H1 (cell line): ENCODE measurements at regions not wholly inside any gene's neighbourhood (a gene's known extent, or its start where the extent isn't known, plus 50 kb on each side); places are given as distances from the start of the nearest gene placed in this dataset.

Source experiments
- CTCF ChIA-PET: fragments of 300-600 bp; sonication (Branson Sonifier 250); formaldehyde crosslinking; loops from one replicate; lab custom pipeline; 2021; ENCODE audit not compliant: partially characterized antibody; lab: Charles Lee
- POLR2A ChIA-PET: fragments of 300-600 bp; sonication (Branson Sonifier 250); formaldehyde crosslinking; loops from one replicate; lab custom pipeline; 2021; ENCODE audit warnings: inconsistent platforms; ENCODE audit not compliant: partially characterized antibody; lab: Charles Lee
- DNase-seq, 2 experiments: peaks; one replicate each; pipeline versions ENCODE4 v3.0.0 to v3.0.0-alpha.2; 2010 to 2022; ENCODE audit warnings: low spot score in 2 of 2, low read depth in 1 of 2, mixed read lengths in 1 of 2
- FAIRE-seq: peaks from 2 replicates; lab custom pipeline; 2011; peaks lifted over from hg19 to GRCh38; lab: Jason Lieb, UNC
- H2AFZ ChIP-seq: 2 replicates; pipeline ENCODE4 v1.8.1; 2012; ENCODE audit warnings: low read length, inconsistent platforms
- H2AK5ac ChIP-seq: 2 replicates; pipeline ENCODE4 v1.6.1; 2013; ENCODE audit warnings: low read depth, low read length
- H2BK120ac ChIP-seq: replicated peaks from 2 replicates; pipeline ENCODE3; 2013; ENCODE audit warnings: low read depth, low read length, inconsistent platforms
- H2BK12ac ChIP-seq: 2 replicates; pipeline ENCODE4 v1.6.1; 2013; ENCODE audit warnings: low read depth, low read length
- H2BK15ac ChIP-seq: 2 replicates; pipeline ENCODE4 v1.6.1; 2013; ENCODE audit warnings: low read length
- H2BK20ac ChIP-seq: 2 replicates; pipeline ENCODE4 v1.6.1; 2013; ENCODE audit warnings: low read length
- H2BK5ac ChIP-seq: 2 replicates; pipeline ENCODE4 v1.6.1; 2013; ENCODE audit warnings: low read depth, low read length
- H3K14ac ChIP-seq: 2 replicates; pipeline ENCODE4 v1.6.1; 2013; ENCODE audit warnings: inconsistent platforms; ENCODE audit not compliant: insufficient read length
- H3K18ac ChIP-seq: 2 replicates; pipeline ENCODE4 v1.6.1; 2013; ENCODE audit warnings: low read length; ENCODE audit errors: extremely low read depth
- H3K23ac ChIP-seq: 2 replicates; pipeline ENCODE4 v1.6.1; 2013; ENCODE audit warnings: inconsistent platforms; ENCODE audit not compliant: insufficient read length
- H3K23me2 ChIP-seq: 2 replicates; pipeline ENCODE4 v1.6.1; 2013; ENCODE audit warnings: low read depth, low read length
- H3K27ac ChIP-seq: 2 replicates; pipeline ENCODE4 v1.6.1; 2011; ENCODE audit warnings: low read depth, low read length, inconsistent platforms
- H3K27me3 ChIP-seq, 4 experiments: replicated peaks in 1 of 4; 1 replicate in 1 of 4; 2 replicates in 3 of 4; pipeline versions ENCODE4 v1.6.1 to v1.8.1; 2011 to 2013; ENCODE audit warnings: low read length in 3 of 4, mild to moderate bottlenecking in 3 of 4, inconsistent platforms in 2 of 4, mixed read lengths in 2 of 4, moderate library complexity in 1 of 4; ENCODE audit not compliant: control insufficient read depth in 3 of 4, insufficient read depth in 3 of 4; ENCODE audit errors: extremely low read depth in 1 of 4
- H3K36me3 ChIP-seq, 4 experiments: 2 replicates each; pipeline versions ENCODE4 v1.6.1 to v1.8.1; 2011 to 2013; ENCODE audit warnings: mild to moderate bottlenecking in 4 of 4, low read length in 3 of 4, moderate library complexity in 2 of 4, control low read depth in 1 of 4, inconsistent platforms in 1 of 4; ENCODE audit not compliant: insufficient read depth in 4 of 4, control insufficient read depth in 2 of 4
- H3K4ac ChIP-seq: replicated peaks from 2 replicates; pipeline ENCODE3; 2013; ENCODE audit warnings: low read length, low read depth, mixed read lengths, inconsistent platforms; ENCODE audit not compliant: insufficient read length
- H3K4me1 ChIP-seq, 4 experiments: replicated peaks in 1 of 4; 1 replicate in 1 of 4; 2 replicates in 3 of 4; pipeline versions ENCODE4 v1.6.1 to v1.8.1; 2011 to 2013; ENCODE audit warnings: low read length in 3 of 4, inconsistent platforms in 2 of 4, mixed read lengths in 1 of 4; ENCODE audit not compliant: insufficient read depth in 4 of 4, control insufficient read depth in 3 of 4
- H3K4me2 ChIP-seq, 2 experiments: 2 replicates each; pipeline versions ENCODE4 v1.6.1 to v1.8.1; 2011 to 2013; ENCODE audit warnings: low read depth in 2 of 2, low read length in 2 of 2, control low read depth in 1 of 2, inconsistent platforms in 1 of 2, mild to moderate bottlenecking in 1 of 2; ENCODE audit not compliant: insufficient read depth in 1 of 2
- H3K4me3 ChIP-seq, 4 experiments: fragments of 200-600, 300-600 bp in 1 of 4; sonication (generic), shearing (Covaris generic), sonication (Bioruptor Twin) in 1 of 4; 2 replicates each; pipeline versions ENCODE4 v1.5.1 to v1.8.1; 2011 to 2016; ENCODE audit warnings: low read length in 4 of 4, low read depth in 3 of 4, control low read depth in 2 of 4, inconsistent platforms in 2 of 4, mild to moderate bottlenecking in 2 of 4, mixed read lengths in 1 of 4, moderate library complexity in 1 of 4; ENCODE audit not compliant: insufficient read depth in 2 of 4; ENCODE audit errors: extremely low read depth in 1 of 4
- H3K56ac ChIP-seq: replicated peaks from 2 replicates; pipeline ENCODE3; 2013; ENCODE audit warnings: low read depth, mild to moderate bottlenecking, mixed read lengths, low read length, inconsistent platforms; ENCODE audit not compliant: insufficient read length
- H3K79me1 ChIP-seq: 2 replicates; pipeline ENCODE4 v1.6.1; 2013; ENCODE audit warnings: low read depth, low read length, control low read depth
- H3K79me2 ChIP-seq, 2 experiments: 2 replicates each; pipeline versions ENCODE4 v1.6.1 to v1.8.1; 2012 to 2013; ENCODE audit warnings: low read length in 2 of 2, mild to moderate bottlenecking in 2 of 2, inconsistent platforms in 1 of 2; ENCODE audit not compliant: insufficient read depth in 2 of 2, control insufficient read depth in 1 of 2
- H3K9ac ChIP-seq, 4 experiments: replicated peaks in 1 of 4; 1 replicate in 1 of 4; 2 replicates in 3 of 4; pipeline versions ENCODE4 v1.6.1 to v1.8.1; 2011 to 2013; ENCODE audit warnings: low read depth in 3 of 4, low read length in 3 of 4, control low read depth in 2 of 4, mild to moderate bottlenecking in 2 of 4, moderate library complexity in 2 of 4, inconsistent platforms in 1 of 4; ENCODE audit errors: extremely low read depth in 1 of 4
- H3K9me3 ChIP-seq, 2 experiments: 2 replicates each; pipeline versions ENCODE4 v1.6.1 to v1.8.1; 2012 to 2013; ENCODE audit warnings: mild to moderate bottlenecking in 2 of 2, moderate library complexity in 2 of 2, control low read depth in 1 of 2, inconsistent platforms in 1 of 2, low read depth in 1 of 2, low read length in 1 of 2, mixed read lengths in 1 of 2; ENCODE audit not compliant: insufficient read depth in 2 of 2
- H4K20me1 ChIP-seq, 2 experiments: replicated peaks in 1 of 2; 2 replicates each; pipeline versions ENCODE3 to v1.8.1; 2011 to 2013; ENCODE audit warnings: inconsistent platforms in 2 of 2, low read length in 2 of 2, mild to moderate bottlenecking in 1 of 2; ENCODE audit not compliant: insufficient read depth in 2 of 2, control insufficient read depth in 1 of 2
- H4K5ac ChIP-seq: 2 replicates; pipeline ENCODE4 v1.6.1; 2013; ENCODE audit warnings: low read length, low read depth, mixed read lengths, inconsistent platforms; ENCODE audit not compliant: insufficient read length
- H4K8ac ChIP-seq: 2 replicates; pipeline ENCODE4 v1.8.0; 2013; ENCODE audit warnings: mild to moderate bottlenecking, moderate library complexity, low read length, inconsistent platforms; ENCODE audit not compliant: insufficient read depth; ENCODE audit errors: extremely low read depth
- H4K91ac ChIP-seq: replicated peaks from 2 replicates; pipeline ENCODE3; 2013; ENCODE audit warnings: low read length, mixed read lengths, inconsistent platforms; ENCODE audit not compliant: insufficient read length
- ATF3 ChIP-seq: IDR thresholded peaks from 2 replicates; pipeline ENCODE4 v1.6.1; 2011; ENCODE audit warnings: low read depth, mild to moderate bottlenecking, low read length; ENCODE audit not compliant: insufficient read depth
- CTBP2 ChIP-seq: IDR thresholded peaks from 2 replicates; pipeline ENCODE4 v1.7.0; 2011; ENCODE audit warnings: borderline replicate concordance, mild to moderate bottlenecking, moderate library complexity, mixed read lengths, low read length; ENCODE audit not compliant: insufficient read depth, insufficient read length
- KDM4A ChIP-seq: IDR thresholded peaks from one replicate; pipeline ENCODE4 v1.7.1; 2012; ENCODE audit warnings: low read depth, mild to moderate bottlenecking, moderate library complexity, low read length, inconsistent platforms; ENCODE audit not compliant: severe bottlenecking
- TAF7 ChIP-seq: optimal IDR thresholded peaks from 2 replicates; pipeline ENCODE3; 2011; ENCODE audit warnings: low read depth, mild to moderate bottlenecking, inconsistent platforms, low read length, moderate library complexity, borderline replicate concordance
- ZNF274 ChIP-seq: IDR thresholded peaks from 2 replicates; pipeline ENCODE4 v1.7.0; 2012; ENCODE audit warnings: low read length, borderline replicate concordance; ENCODE audit errors: extremely low read depth
- WGBS, 2 experiments: shearing (Covaris generic) in 1 of 2; methylation state at CpG; one replicate each; pipeline versions ENCODE4 v1.1.6 to v1.1.7; 2013 to 2015; ENCODE audit warnings: low lambda C conversion rate in 2 of 2, mixed read lengths in 2 of 2, inconsistent platforms in 1 of 2, low coverage in 1 of 2, missing lambda C conversion rate in 1 of 2; ENCODE audit not compliant: insufficient replicate concordance in 2 of 2, insufficient coverage in 1 of 2, insufficient read length in 1 of 2; ENCODE audit errors: extremely low coverage in 1 of 2, missing lambda C conversion rate in 1 of 2; 5-methylcytosine and 5-hydroxymethylcytosine counted together

GRCh38 chr5:125560476-125561225 lies 814.2 kb upstream of the ZNF608 start:
- no peak for DNase-seq
- Histone ChIP-seq H2BK120ac (no peak overlapping the region), H2BK20ac (no peak overlapping the region), H4K20me1 (no peaks in the 10 kb centered on the region), H3K18ac (no peak overlapping the region), H3K79me1 (no peaks in the 10 kb centered on the region), H4K8ac (no peak overlapping the region), H3K14ac (no peak overlapping the region), H3K56ac (no peak overlapping the region), H3K4ac (no peak overlapping the region), H3K9me3 (no peaks in the 10 kb centered on the region), H3K23ac (no peak overlapping the region), H2AFZ (no peak overlapping the region), H3K4me2 (no peak overlapping the region), H3K27me3 (no peaks in the 10 kb centered on the region), H4K5ac (no peak overlapping the region), H3K4me3 (no peak overlapping the region), H3K27ac (no peak overlapping the region), H2AK5ac (no peak overlapping the region), H3K23me2 (no peaks in the 10 kb centered on the region), H3K36me3 (no peaks in the 10 kb centered on the region), H3K4me1 (no peaks in the 10 kb centered on the region), H2BK12ac (no peak overlapping the region), H4K91ac (no peak overlapping the region), H3K9ac (no peak overlapping the region), H2BK15ac (no peak overlapping the region), H2BK5ac (no peak overlapping the region), H3K79me2 (no peaks in the 10 kb centered on the region)
- POLR2A ChIA-PET: no interaction called here
- 88 to 92% methylated on average over 1 to 4 of the region's 4 CpGs for WGBS, 2 experiments
- no peak for FAIRE-seq
- CTCF ChIA-PET: no interaction called here
- TF ChIP-seq KDM4A (no peak), CTBP2 (no peak), ZNF274 (no peak), ATF3 (no peak), TAF7 (no peak)
